Osteoblast (primary cell): ENCODE measurements at regions not wholly inside any gene's neighbourhood (a gene's known extent, or its start where the extent isn't known, plus 50 kb on each side); places are given as distances from the start of the nearest gene placed in this dataset.

Experiments
- DNase-seq: peaks from one replicate; pipeline ENCODE4 v3.0.0; 2011; ENCODE audit warnings: low spot score, mixed read lengths; ENCODE audit not compliant: insufficient read length; ENCODE audit errors: missing footprints
- H2AFZ ChIP-seq: 2 replicates; pipeline ENCODE4 v1.6.0; 2011; ENCODE audit warnings: mild to moderate bottlenecking, low read length
- H3K27ac ChIP-seq: 2 replicates; pipeline ENCODE4 v1.5.1; 2011; ENCODE audit warnings: mild to moderate bottlenecking, low read depth, low read length, moderate library complexity
- H3K27me3 ChIP-seq: 2 replicates; pipeline ENCODE4 v1.6.0; 2012; ENCODE audit warnings: mild to moderate bottlenecking, control low read depth, inconsistent platforms, low read length, moderate library complexity; ENCODE audit not compliant: insufficient read depth
- H3K36me3 ChIP-seq: 2 replicates; pipeline ENCODE4 v1.5.1; 2011; ENCODE audit warnings: mild to moderate bottlenecking, low read length, control low read depth, moderate library complexity; ENCODE audit not compliant: insufficient read depth
- H3K4me1 ChIP-seq: 2 replicates; pipeline ENCODE4 v1.5.1; 2011; ENCODE audit warnings: mild to moderate bottlenecking, low read length, control low read depth, moderate library complexity; ENCODE audit not compliant: insufficient read depth
- H3K4me2 ChIP-seq: 2 replicates; pipeline ENCODE4 v1.6.0; 2011; ENCODE audit warnings: mild to moderate bottlenecking, low read length; ENCODE audit not compliant: insufficient read depth
- H3K4me3 ChIP-seq: fragments of 200-600 bp; sonication (generic); 3 replicates; pipeline ENCODE4 v1.5.1; 2012; ENCODE audit warnings: mild to moderate bottlenecking, low read length, inconsistent platforms; ENCODE audit not compliant: insufficient read depth
- H3K79me2 ChIP-seq: 2 replicates; pipeline ENCODE4 v1.6.0; 2012; ENCODE audit warnings: mild to moderate bottlenecking, low read length, control low read depth, inconsistent platforms; ENCODE audit not compliant: insufficient read depth
- H3K9me3 ChIP-seq: 2 replicates; pipeline ENCODE4 v1.5.1; 2011; ENCODE audit warnings: low read depth, low read length, control low read depth
- H4K20me1 ChIP-seq: 2 replicates; pipeline ENCODE4 v1.6.0; 2012; ENCODE audit warnings: mild to moderate bottlenecking, low read length, control low read depth; ENCODE audit not compliant: insufficient read depth
- TF ChIP-seq, protein P1 (sequence below): IDR thresholded peaks from 2 replicates; pipeline ENCODE4 v1.5.1; 2011; ENCODE audit warnings: mild to moderate bottlenecking, low read depth, low read length, moderate library complexity; ENCODE audit errors: extremely low read depth

DNA sequence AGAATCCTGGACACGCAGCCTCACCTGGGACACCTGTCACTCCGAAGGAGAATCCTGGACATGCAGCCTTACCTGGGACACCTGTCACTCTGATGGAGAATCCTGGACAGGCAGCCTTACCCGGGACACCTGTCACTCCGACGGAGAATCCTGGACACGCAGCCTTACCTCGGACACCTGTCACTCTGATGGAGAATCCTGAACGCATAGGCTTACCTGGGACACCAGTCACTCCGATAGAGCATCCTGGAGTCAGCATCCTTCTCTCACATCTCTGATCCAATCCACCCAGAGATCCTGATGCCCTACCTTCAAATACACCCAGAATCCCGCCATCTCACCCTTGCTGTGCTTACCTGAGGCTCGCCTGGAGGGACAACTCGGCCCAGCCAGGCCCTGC is 154.9 kb downstream of the NDUFA10 start:
- peaks cover 5% of the 10 kb centered on the region for H3K9me3 ChIP-seq
- no peaks in the 10 kb centered on the region for H3K27me3 ChIP-seq
- TF ChIP-seq, protein P1, sequence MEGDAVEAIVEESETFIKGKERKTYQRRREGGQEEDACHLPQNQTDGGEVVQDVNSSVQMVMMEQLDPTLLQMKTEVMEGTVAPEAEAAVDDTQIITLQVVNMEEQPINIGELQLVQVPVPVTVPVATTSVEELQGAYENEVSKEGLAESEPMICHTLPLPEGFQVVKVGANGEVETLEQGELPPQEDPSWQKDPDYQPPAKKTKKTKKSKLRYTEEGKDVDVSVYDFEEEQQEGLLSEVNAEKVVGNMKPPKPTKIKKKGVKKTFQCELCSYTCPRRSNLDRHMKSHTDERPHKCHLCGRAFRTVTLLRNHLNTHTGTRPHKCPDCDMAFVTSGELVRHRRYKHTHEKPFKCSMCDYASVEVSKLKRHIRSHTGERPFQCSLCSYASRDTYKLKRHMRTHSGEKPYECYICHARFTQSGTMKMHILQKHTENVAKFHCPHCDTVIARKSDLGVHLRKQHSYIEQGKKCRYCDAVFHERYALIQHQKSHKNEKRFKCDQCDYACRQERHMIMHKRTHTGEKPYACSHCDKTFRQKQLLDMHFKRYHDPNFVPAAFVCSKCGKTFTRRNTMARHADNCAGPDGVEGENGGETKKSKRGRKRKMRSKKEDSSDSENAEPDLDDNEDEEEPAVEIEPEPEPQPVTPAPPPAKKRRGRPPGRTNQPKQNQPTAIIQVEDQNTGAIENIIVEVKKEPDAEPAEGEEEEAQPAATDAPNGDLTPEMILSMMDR, result no peak
- H3K4me3 ChIP-seq, result no peak overlapping the region
- H3K36me3 ChIP-seq, result no peaks in the 10 kb centered on the region
- no peaks in the 10 kb centered on the region for H3K79me2 ChIP-seq
- no peak overlapping the region for H3K4me2 ChIP-seq
- DNase-seq, result no peak
- no peaks in the 10 kb centered on the region for H3K4me1 ChIP-seq
- no peaks in the 10 kb centered on the region for H4K20me1 ChIP-seq
- no peak overlapping the region for H2AFZ ChIP-seq
- no peak overlapping the region for H3K27ac ChIP-seq

GRCh38 chr2:239869272-239870155 is 155.6 kb downstream of the NDUFA10 start:
- TF ChIP-seq, protein P1, result no peak
- Histone ChIP-seq H3K4me3 (no peak overlapping the region), H3K4me1 (no peaks in the 10 kb centered on the region), H2AFZ (no peak overlapping the region), H4K20me1 (no peaks in the 10 kb centered on the region), H3K27me3 (no peaks in the 10 kb centered on the region), H3K4me2 (no peak overlapping the region), H3K9me3 (peaks cover 5% of the 10 kb centered on the region), H3K79me2 (no peaks in the 10 kb centered on the region), H3K36me3 (no peaks in the 10 kb centered on the region), H3K27ac (no peak overlapping the region)
- DNase-seq, result no peak

DNA sequence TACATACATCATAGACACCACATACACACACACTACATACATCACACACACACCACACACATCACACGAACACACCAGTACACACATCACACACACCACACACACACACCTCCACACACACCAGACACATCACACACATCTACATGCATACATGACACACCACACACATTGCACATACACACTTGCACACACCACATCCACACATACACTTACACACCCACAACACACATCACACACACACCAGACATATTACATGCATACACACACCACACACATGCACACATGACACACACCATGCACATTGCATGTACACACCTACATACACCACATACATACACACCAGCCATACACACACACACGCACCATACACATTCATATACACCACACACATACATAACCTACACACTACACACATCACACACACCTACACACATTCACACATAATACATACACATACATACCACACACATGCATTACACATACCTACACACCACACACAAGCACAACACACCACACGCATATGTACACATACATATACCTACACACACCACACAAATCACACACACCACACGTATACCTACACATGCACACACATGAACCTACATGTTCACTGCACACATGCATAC is 156.5 kb downstream of the NDUFA10 start:
- Histone ChIP-seq H3K27ac (no peak overlapping the region), H3K79me2 (no peaks in the 10 kb centered on the region), H3K4me1 (no peaks in the 10 kb centered on the region), H3K27me3 (no peaks in the 10 kb centered on the region), H3K36me3 (no peaks in the 10 kb centered on the region), H4K20me1 (no peaks in the 10 kb centered on the region), H3K9me3 (peaks cover 5% of the 10 kb centered on the region), H2AFZ (no peak overlapping the region), H3K4me2 (no peak overlapping the region), H3K4me3 (no peak overlapping the region)
- TF ChIP-seq, protein P1, result no peak
- DNase-seq, result no peak

GRCh38 chr2:239866778-239867177 is 158.4 kb downstream of the NDUFA10 start:
- TF ChIP-seq, protein P1, result no peak
- Histone ChIP-seq H3K9me3 (peaks cover 5% of the 10 kb centered on the region), H3K27me3 (no peaks in the 10 kb centered on the region), H2AFZ (no peak overlapping the region), H3K4me3 (no peak overlapping the region), H3K4me1 (no peaks in the 10 kb centered on the region), H4K20me1 (no peaks in the 10 kb centered on the region), H3K79me2 (no peaks in the 10 kb centered on the region), H3K27ac (no peak overlapping the region), H3K4me2 (no peak overlapping the region), H3K36me3 (no peaks in the 10 kb centered on the region)
- DNase-seq, result no peak
